ENCODE measurements at regions not wholly inside any gene's neighbourhood (a gene's known extent, or its start where the extent isn't known, plus 50 kb on each side); places are given as distances from the start of the nearest gene placed in this dataset.

GRCh38 chr2:221211653-221212052 lies 360.5 kb downstream of the EPHA4 start:
- TF ChIP-seq, protein P1, sequence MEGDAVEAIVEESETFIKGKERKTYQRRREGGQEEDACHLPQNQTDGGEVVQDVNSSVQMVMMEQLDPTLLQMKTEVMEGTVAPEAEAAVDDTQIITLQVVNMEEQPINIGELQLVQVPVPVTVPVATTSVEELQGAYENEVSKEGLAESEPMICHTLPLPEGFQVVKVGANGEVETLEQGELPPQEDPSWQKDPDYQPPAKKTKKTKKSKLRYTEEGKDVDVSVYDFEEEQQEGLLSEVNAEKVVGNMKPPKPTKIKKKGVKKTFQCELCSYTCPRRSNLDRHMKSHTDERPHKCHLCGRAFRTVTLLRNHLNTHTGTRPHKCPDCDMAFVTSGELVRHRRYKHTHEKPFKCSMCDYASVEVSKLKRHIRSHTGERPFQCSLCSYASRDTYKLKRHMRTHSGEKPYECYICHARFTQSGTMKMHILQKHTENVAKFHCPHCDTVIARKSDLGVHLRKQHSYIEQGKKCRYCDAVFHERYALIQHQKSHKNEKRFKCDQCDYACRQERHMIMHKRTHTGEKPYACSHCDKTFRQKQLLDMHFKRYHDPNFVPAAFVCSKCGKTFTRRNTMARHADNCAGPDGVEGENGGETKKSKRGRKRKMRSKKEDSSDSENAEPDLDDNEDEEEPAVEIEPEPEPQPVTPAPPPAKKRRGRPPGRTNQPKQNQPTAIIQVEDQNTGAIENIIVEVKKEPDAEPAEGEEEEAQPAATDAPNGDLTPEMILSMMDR (IDR thresholded peaks at IDR 0.05), result no peak
- no peak for TF ChIP-seq POLR2A (IDR thresholded peaks at IDR 0.05)
